Mammary epithelial cell (primary cell): ENCODE measurements at regions not wholly inside any gene's neighbourhood (a gene's known extent, or its start where the extent isn't known, plus 50 kb on each side); places are given as distances from the start of the nearest gene placed in this dataset.

ENCODE experiments used
- EZH2 ChIP-seq: IDR thresholded peaks from 2 replicates; pipeline ENCODE4 v1.6.1; 2012; ENCODE audit warnings: low read length, inconsistent platforms, borderline replicate concordance
- TF ChIP-seq, protein P1 (sequence below), 2 donors: IDR thresholded peaks in 1 of 2; conservative IDR thresholded peaks in 1 of 2; 2 replicates each; pipeline ENCODE4 v1.5.1; 2011 to 2012; ENCODE audit warnings: inconsistent platforms in 2 of 2, low read length in 2 of 2, mild to moderate bottlenecking in 2 of 2, control low read depth in 1 of 2, low read depth in 1 of 2; ENCODE audit not compliant: insufficient read depth in 1 of 2; ENCODE audit errors: extremely low read depth in 1 of 2

DNA sequence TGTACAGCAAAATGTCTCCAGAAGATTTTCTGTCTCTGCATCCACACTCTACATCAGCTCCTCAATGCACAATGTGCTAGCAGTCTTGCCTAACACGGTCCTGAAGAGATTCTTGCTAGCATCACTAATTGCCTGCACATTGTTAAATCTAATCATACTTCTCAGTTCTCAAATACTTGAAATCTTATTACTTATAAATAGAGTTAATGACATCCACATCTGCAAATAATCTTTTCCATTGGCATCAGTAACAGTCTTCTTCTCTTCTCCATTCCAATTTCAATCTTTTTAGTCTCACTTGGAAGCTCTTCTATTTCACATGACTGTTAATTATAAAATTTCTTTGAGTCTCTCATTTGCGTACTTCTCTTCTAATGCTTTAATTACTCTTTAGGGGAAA, 630.5 kb upstream of the SLITRK6 start:
- TF ChIP-seq, protein P1, sequence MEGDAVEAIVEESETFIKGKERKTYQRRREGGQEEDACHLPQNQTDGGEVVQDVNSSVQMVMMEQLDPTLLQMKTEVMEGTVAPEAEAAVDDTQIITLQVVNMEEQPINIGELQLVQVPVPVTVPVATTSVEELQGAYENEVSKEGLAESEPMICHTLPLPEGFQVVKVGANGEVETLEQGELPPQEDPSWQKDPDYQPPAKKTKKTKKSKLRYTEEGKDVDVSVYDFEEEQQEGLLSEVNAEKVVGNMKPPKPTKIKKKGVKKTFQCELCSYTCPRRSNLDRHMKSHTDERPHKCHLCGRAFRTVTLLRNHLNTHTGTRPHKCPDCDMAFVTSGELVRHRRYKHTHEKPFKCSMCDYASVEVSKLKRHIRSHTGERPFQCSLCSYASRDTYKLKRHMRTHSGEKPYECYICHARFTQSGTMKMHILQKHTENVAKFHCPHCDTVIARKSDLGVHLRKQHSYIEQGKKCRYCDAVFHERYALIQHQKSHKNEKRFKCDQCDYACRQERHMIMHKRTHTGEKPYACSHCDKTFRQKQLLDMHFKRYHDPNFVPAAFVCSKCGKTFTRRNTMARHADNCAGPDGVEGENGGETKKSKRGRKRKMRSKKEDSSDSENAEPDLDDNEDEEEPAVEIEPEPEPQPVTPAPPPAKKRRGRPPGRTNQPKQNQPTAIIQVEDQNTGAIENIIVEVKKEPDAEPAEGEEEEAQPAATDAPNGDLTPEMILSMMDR (conservative IDR thresholded peaks at IDR 0.05 in 1 of 2, IDR thresholded peaks at IDR 0.05 in 1 of 2; ENCODE audit: extremely low read depth in 1 of 2, insufficient read depth in 1 of 2, low read depth in 1 of 2, low read length in 2 of 2): no peak
- no peak for TF ChIP-seq EZH2
